ENCODE measurements at regions not wholly inside any gene's neighbourhood (a gene's known extent, or its start where the extent isn't known, plus 50 kb on each side); places are given as distances from the start of the nearest gene placed in this dataset.
"Not testable (repeated sequence)": the region's sequence is repeated elsewhere in the genome, so short reads cannot be mapped to it uniquely, and the experiment has no call there.

DNA sequence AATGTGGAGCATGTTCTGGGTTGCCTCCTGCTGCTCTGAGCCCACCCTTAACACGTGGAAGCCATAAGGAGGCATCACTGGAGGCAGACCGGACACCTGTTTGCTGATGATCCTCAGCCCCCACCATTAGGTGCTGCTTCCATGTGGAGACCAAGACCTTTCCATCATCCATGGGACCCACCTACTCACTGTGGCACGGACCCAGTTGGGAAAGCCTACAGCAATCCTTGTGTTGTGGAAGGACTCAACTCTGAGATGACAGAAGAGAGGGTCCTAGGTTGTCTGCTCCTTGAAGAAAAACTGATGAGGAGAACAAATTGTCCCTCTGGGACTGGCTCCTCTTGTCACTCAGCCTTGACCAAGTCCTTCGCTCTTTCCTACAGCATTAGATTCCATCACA is 86.5 kb upstream of the RAB12 start:
- TF ChIP-seq, protein P1, sequence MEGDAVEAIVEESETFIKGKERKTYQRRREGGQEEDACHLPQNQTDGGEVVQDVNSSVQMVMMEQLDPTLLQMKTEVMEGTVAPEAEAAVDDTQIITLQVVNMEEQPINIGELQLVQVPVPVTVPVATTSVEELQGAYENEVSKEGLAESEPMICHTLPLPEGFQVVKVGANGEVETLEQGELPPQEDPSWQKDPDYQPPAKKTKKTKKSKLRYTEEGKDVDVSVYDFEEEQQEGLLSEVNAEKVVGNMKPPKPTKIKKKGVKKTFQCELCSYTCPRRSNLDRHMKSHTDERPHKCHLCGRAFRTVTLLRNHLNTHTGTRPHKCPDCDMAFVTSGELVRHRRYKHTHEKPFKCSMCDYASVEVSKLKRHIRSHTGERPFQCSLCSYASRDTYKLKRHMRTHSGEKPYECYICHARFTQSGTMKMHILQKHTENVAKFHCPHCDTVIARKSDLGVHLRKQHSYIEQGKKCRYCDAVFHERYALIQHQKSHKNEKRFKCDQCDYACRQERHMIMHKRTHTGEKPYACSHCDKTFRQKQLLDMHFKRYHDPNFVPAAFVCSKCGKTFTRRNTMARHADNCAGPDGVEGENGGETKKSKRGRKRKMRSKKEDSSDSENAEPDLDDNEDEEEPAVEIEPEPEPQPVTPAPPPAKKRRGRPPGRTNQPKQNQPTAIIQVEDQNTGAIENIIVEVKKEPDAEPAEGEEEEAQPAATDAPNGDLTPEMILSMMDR (IDR thresholded peaks at IDR 0.05; ENCODE audit: borderline replicate concordance): no peak
- DNase-seq: no peak
- H3K27me3 ChIP-seq (ENCODE audit: low read depth): peaks cover 4% of the 10 kb centered on the region
- no peaks in the 10 kb centered on the region for H3K36me3 ChIP-seq
- peaks cover 15% of the 10 kb centered on the region for H3K9me3 ChIP-seq (replicated peaks)
- no peaks in the 10 kb centered on the region for H3K4me1 ChIP-seq
- intact Hi-C loops (cut with micrococcal nuclease): no loop called here
- no peak overlapping the region for H3K4me3 ChIP-seq
- no peak overlapping the region for H3K27ac ChIP-seq (replicated peaks)

DNA sequence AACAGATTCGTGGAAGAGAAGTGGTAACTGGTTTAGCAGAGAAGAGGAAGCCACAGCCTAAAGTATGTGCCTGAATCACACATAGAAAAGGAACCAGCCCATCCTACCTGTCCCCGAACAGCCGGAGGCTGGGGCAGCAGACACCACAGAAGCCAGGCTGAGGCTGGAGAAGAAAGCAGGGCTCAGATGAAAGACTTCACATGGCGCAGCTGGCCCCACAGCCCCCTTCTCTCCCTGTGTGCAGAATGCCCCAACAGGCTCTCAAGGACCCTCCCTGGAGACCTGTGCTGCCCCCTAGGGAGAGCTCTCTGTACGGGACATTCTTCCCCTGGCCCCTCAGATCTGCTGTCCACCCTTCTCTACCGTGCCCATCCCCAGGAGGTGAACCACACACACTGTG is 83.5 kb upstream of the RAB12 start:
- H3K27me3 ChIP-seq (ENCODE audit: low read depth): peaks cover 4% of the 10 kb centered on the region
- intact Hi-C loops (cut with micrococcal nuclease): no loop called here
- H3K4me1 ChIP-seq: no peaks in the 10 kb centered on the region
- H3K4me3 ChIP-seq: no peak overlapping the region
- H3K36me3 ChIP-seq: no peaks in the 10 kb centered on the region
- TF ChIP-seq, protein P1 (IDR thresholded peaks at IDR 0.05; ENCODE audit: borderline replicate concordance): no peak
- H3K9me3 ChIP-seq (replicated peaks): peaks cover 19% of the 10 kb centered on the region
- no peak for DNase-seq
- H3K27ac ChIP-seq (replicated peaks): no peak overlapping the region

DNA sequence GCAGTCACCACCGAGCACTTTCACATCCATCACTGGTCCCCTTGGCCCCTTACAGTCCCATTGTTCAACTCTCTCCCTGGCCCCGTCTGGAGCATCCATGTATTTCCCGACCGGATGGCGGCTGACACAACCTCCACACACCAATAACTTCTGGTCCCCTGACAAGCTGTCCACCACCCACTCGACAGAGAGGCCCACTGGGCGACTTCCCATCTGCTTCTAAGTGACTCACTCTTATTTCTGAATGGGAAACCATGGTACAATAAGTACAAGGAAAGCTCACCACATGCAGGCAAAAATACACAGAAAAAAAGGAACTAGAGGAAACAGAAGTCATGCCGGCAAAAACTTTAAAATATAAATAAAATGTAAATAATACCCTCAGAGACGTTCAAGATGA is 82.9 kb upstream of the RAB12 start:
- no peaks in the 10 kb centered on the region for H3K4me1 ChIP-seq
- H3K27me3 ChIP-seq (ENCODE audit: low read depth): peaks cover 4% of the 10 kb centered on the region
- peaks cover 19% of the 10 kb centered on the region for H3K9me3 ChIP-seq (replicated peaks)
- intact Hi-C loops (cut with micrococcal nuclease): no loop called here
- TF ChIP-seq, protein P1 (IDR thresholded peaks at IDR 0.05; ENCODE audit: borderline replicate concordance): no peak
- DNase-seq: no peak
- no peaks in the 10 kb centered on the region for H3K36me3 ChIP-seq
- no peak overlapping the region for H3K4me3 ChIP-seq
- H3K27ac ChIP-seq (replicated peaks): no peak overlapping the region

DNA sequence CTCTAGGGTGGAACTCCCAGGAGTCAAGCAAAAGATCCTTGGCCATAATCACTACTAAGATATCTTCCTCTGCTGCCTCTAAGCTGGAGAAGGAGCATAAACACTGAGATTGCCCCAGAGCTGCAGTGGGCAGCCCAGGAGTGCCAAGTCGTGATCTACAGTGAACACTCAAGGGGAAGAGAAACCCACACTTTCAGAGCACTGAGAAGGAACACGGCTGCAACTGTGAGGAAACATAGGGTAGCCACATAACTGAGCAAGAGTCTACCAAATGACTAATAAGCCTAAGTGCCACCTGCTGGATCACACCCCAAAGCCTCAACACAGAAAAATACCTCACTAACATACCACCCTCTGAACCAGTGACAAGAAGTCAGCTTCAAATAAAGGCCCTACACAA is 79.6 kb upstream of the RAB12 start:
- H3K9me3 ChIP-seq (replicated peaks): peaks cover 40% of the 10 kb centered on the region
- H3K27me3 ChIP-seq (ENCODE audit: low read depth): no peaks in the 10 kb centered on the region
- intact Hi-C loops (cut with micrococcal nuclease): no loop called here
- no peaks in the 10 kb centered on the region for H3K4me1 ChIP-seq
- no peaks in the 10 kb centered on the region for H3K36me3 ChIP-seq
- no peak for DNase-seq
- no peak overlapping the region for H3K27ac ChIP-seq (replicated peaks)
- H3K4me3 ChIP-seq: no peak overlapping the region
- TF ChIP-seq, protein P1 (IDR thresholded peaks at IDR 0.05; ENCODE audit: borderline replicate concordance): no peak

DNA sequence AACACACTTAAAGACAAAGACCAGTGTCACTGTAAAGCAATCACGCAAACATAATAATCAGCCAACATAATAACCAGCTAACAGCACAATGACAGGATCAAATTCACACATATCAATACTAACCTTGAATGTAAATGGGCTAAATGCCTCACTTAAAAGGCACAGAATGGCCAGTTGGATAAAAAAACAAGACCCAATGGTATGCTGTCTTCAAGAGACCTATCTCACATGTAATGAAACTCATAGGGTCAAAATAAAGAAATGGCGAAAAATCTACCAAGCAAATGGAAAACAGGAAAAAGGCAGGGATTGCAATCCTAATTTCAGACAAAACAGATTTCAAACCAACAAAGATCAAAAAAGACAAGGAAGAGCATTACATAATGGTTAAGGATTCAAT is 78.2 kb upstream of the RAB12 start:
- intact Hi-C loops (cut with micrococcal nuclease); H3K4me1 ChIP-seq; H3K27me3 ChIP-seq (ENCODE audit: low read depth); H3K27ac ChIP-seq (replicated peaks); H3K4me3 ChIP-seq; H3K36me3 ChIP-seq; DNase-seq: not testable (repeated sequence)
- H3K9me3 ChIP-seq (replicated peaks): peaks cover 44% of the 10 kb centered on the region

DNA sequence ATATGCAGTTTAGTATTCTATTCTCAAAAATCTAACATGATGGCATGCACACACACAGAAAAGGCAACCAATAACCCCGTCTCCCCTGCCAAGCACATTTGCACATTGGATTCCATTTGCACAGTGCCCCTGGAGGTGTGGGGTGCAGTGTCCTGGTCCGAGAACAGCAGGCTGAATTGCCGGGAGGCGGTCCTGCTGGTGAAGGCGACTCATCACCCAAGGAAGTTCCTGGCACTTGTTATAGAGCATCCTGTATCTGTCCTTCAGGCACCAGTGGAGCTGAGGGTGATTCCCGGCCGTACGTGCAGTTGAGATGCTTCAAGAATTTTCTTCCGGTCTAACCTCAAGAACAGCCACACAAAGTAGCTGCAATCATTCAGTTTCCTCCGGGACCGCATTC is 73.0 kb upstream of the RAB12 start:
- TF ChIP-seq, protein P1 (IDR thresholded peaks at IDR 0.05; ENCODE audit: borderline replicate concordance): no peak
- Histone ChIP-seq H3K4me1 (no peaks in the 10 kb centered on the region), H3K27ac (replicated peaks) (no peak overlapping the region), H3K9me3 (replicated peaks) (peaks cover 28% of the 10 kb centered on the region), H3K36me3 (no peaks in the 10 kb centered on the region), H3K27me3 (ENCODE audit: low read depth) (no peaks in the 10 kb centered on the region), H3K4me3 (no peak overlapping the region)
- intact Hi-C loops (cut with micrococcal nuclease): no loop called here
- DNase-seq: no peak
